ENCODE measurements at regions not wholly inside any gene's neighbourhood (a gene's known extent, or its start where the extent isn't known, plus 50 kb on each side); places are given as distances from the start of the nearest gene placed in this dataset.

DNA sequence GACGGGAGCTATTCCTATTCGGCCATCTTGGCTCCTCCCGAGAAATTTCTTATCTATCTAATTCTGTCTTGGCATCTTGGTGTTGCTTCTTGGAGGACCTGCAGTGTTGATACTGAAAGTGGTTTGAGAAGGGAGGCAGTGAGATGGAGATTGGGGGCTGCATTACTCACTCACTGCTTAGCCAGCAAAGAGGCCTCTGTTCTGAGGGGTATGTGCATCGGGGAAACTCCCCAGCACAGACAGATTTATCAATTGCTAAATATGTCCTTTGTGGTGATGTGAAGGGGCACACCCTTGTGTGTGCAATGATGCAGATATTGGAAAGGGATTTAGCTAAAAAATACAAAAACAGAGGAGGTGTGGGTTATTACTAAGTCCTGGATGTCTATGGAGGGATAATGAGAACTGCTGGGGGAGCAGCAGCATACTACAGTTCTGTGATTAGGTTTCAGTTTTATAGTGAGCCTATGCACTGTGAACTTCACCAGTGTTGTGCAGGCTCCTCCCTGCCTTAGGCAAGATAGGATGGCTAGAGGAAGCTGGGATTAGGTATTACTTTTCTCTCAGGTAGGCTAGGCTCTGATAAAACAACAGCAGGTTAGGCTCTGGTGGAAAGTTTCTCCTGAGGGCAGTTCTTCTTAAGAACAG is 279.0 kb downstream of the HS3ST1 start:
- no peak overlapping the region for H3K4me3 ChIP-seq (ENCODE audit: low read depth, low read length)
- DNase-seq (ENCODE audit: low read depth) = peak; percentile 2
- TF ChIP-seq, protein P1, sequence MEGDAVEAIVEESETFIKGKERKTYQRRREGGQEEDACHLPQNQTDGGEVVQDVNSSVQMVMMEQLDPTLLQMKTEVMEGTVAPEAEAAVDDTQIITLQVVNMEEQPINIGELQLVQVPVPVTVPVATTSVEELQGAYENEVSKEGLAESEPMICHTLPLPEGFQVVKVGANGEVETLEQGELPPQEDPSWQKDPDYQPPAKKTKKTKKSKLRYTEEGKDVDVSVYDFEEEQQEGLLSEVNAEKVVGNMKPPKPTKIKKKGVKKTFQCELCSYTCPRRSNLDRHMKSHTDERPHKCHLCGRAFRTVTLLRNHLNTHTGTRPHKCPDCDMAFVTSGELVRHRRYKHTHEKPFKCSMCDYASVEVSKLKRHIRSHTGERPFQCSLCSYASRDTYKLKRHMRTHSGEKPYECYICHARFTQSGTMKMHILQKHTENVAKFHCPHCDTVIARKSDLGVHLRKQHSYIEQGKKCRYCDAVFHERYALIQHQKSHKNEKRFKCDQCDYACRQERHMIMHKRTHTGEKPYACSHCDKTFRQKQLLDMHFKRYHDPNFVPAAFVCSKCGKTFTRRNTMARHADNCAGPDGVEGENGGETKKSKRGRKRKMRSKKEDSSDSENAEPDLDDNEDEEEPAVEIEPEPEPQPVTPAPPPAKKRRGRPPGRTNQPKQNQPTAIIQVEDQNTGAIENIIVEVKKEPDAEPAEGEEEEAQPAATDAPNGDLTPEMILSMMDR (IDR thresholded peaks at IDR 0.05; ENCODE audit: insufficient read depth, low read depth, low read length, missing control alignments) = no peak

GRCh38 chr4:11139871-11140270 is 288.8 kb downstream of the HS3ST1 start:
- DNase-seq (ENCODE audit: low read depth) = no peak
- H3K4me3 ChIP-seq (ENCODE audit: low read depth, low read length) = no peak overlapping the region
- TF ChIP-seq, protein P1 (IDR thresholded peaks at IDR 0.05; ENCODE audit: insufficient read depth, low read depth, low read length, missing control alignments) = no peak

DNA sequence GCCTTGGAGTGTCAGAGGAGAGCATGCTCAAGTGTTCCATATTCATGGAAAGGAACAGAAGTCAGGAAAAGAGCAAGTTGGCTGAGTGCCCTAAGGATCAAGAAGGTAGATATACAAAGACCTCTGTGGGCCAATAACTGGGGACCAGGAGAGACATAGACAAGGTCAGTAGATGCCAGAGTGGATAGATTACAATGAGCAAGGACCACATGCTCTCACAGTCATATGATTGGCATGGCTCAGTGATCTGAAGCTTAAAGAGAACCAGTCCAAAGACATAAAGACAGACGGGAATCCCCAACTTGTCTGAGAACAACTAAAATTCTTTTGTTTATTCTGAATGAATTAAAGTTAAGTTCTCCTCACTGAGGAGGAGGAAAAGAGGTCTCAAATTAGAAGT is 289.7 kb downstream of the HS3ST1 start:
- peak; percentile 8 for DNase-seq (ENCODE audit: low read depth)
- no peak overlapping the region for H3K4me3 ChIP-seq (ENCODE audit: low read depth, low read length)
- TF ChIP-seq, protein P1 (IDR thresholded peaks at IDR 0.05; ENCODE audit: insufficient read depth, low read depth, low read length, missing control alignments) = no peak

- TF ChIP-seq, protein P1 (IDR thresholded peaks at IDR 0.05; ENCODE audit: insufficient read depth, low read depth, low read length, missing control alignments) = no peak
- H3K4me3 ChIP-seq (ENCODE audit: low read depth, low read length) = no peak overlapping the region
- DNase-seq (ENCODE audit: low read depth) = no peak
Observed at GRCh38 chr4:11134705-11135104, 294.0 kb downstream of the HS3ST1 start.

- no peak overlapping the region for H3K4me3 ChIP-seq (ENCODE audit: low read depth, low read length)
Observed at GRCh38 chr4:11133868-11134267, 294.8 kb downstream of the HS3ST1 start.

DNA sequence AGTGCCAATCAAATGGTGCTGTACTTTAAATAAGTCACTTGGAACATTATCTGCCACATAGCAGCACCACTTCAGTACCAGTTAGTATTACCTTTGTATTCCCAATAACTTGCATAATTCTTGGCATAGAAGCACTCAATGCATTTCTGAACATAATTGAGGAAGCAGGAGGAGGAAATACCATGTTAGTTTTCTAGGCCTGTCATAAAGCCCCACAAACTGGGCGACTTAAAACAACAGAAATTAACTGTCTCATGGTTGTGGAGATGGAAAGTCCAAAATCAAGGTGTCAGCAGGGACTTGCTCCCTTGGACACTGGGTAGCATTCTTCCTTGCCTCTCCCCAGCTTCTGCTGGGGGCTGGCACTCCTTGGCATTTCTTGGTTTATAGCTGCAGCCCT is 296.2 kb downstream of the HS3ST1 start:
- TF ChIP-seq, protein P1 (IDR thresholded peaks at IDR 0.05; ENCODE audit: insufficient read depth, low read depth, low read length, missing control alignments) = no peak
- no peak for DNase-seq (ENCODE audit: low read depth)
- H3K4me3 ChIP-seq (ENCODE audit: low read depth, low read length) = no peak overlapping the region

More at GRCh38 chr4:11133868-11134267, 294.8 kb downstream of the HS3ST1 start:
- no peak for DNase-seq (ENCODE audit: low read depth)
- TF ChIP-seq, protein P1 (IDR thresholded peaks at IDR 0.05; ENCODE audit: insufficient read depth, low read depth, low read length, missing control alignments) = no peak

DNA sequence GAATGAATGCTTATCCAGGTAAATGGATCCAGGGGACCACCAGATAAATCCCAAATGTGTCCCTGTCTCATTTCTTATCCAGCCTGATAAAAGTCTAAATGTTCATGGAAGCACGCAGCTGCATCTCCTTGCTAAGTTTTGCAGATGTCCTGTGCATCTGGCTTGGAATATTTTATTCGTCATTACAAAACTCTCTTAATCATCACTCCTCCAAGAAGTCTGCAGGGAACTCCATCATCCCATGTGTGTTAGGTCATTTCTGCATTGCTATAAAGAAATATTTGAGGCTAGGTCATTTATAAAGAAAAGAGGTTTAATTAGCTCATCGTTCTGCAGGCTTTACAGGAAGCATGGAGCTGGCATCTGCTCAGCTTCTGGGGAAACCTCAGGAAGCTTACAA is 297.2 kb downstream of the HS3ST1 start:
- TF ChIP-seq, protein P1 (IDR thresholded peaks at IDR 0.05; ENCODE audit: insufficient read depth, low read depth, low read length, missing control alignments) = no peak
- no peak for DNase-seq (ENCODE audit: low read depth)
- H3K4me3 ChIP-seq (ENCODE audit: low read depth, low read length) = no peak overlapping the region

Measured in GM12865 (cell line).